ENCODE measurements at regions not wholly inside any gene's neighbourhood (a gene's known extent, or its start where the extent isn't known, plus 50 kb on each side); places are given as distances from the start of the nearest gene placed in this dataset.

GRCh38 chr16:85550953-85551924, 61.9 kb upstream of the GSE1 start:
- no peak for TF ChIP-seq CTCF (IDR thresholded peaks at IDR 0.05; ENCODE audit: poor library complexity)
- TF ChIP-seq EZH2phosphoT487 (IDR thresholded peaks at IDR 0.05; ENCODE audit: low read depth, severe bottlenecking, unreplicated experiment), result no peak

All from hepatocyte (in vitro differentiated cells).